Mammary epithelial cell (primary cell): ENCODE measurements at regions not wholly inside any gene's neighbourhood (a gene's known extent, or its start where the extent isn't known, plus 50 kb on each side); places are given as distances from the start of the nearest gene placed in this dataset.

ENCODE experiments used
- CTCF ChIP-seq, 2 donors: IDR thresholded peaks in 1 of 2; conservative IDR thresholded peaks in 1 of 2; 2 replicates each; pipeline ENCODE4 v1.5.1; 2011 to 2012; ENCODE audit warnings: inconsistent platforms in 2 of 2, low read length in 2 of 2, mild to moderate bottlenecking in 2 of 2, control low read depth in 1 of 2, low read depth in 1 of 2; ENCODE audit not compliant: insufficient read depth in 1 of 2; ENCODE audit errors: extremely low read depth in 1 of 2
- EZH2 ChIP-seq: IDR thresholded peaks from 2 replicates; pipeline ENCODE4 v1.6.1; 2012; ENCODE audit warnings: low read length, inconsistent platforms, borderline replicate concordance

GRCh38 chr6:44599672-44600071 lies 212.2 kb downstream of the CDC5L start:
- TF ChIP-seq CTCF (conservative IDR thresholded peaks at IDR 0.05 in 1 of 2, IDR thresholded peaks at IDR 0.05 in 1 of 2; ENCODE audit: extremely low read depth in 1 of 2, insufficient read depth in 1 of 2, low read depth in 1 of 2, low read length in 2 of 2) (no peak), EZH2 (no peak)
